Progenitor cell of endocrine pancreas (in vitro differentiated cells): ENCODE measurements at regions not wholly inside any gene's neighbourhood (a gene's known extent, or its start where the extent isn't known, plus 50 kb on each side); places are given as distances from the start of the nearest gene placed in this dataset.

Source experiments
- DNase-seq: peaks from one replicate; pipeline ENCODE4 v3.0.0; 2021; ENCODE audit warnings: low spot score; ENCODE audit not compliant: unreplicated experiment
- H3K27ac Mint-ChIP-seq: 2 replicates; pipeline ENCODE4 v1.8.0; 2021; ENCODE audit warnings: mild to moderate bottlenecking, moderate library complexity, mixed read lengths
- H3K27me3 Mint-ChIP-seq: 2 replicates; pipeline ENCODE4 v1.8.0; 2021; ENCODE audit warnings: mixed read lengths
- H3K36me3 Mint-ChIP-seq: 2 replicates; pipeline ENCODE4 v1.8.0; 2022; ENCODE audit warnings: mixed read lengths; ENCODE audit not compliant: insufficient read depth
- H3K4me1 Mint-ChIP-seq: 2 replicates; pipeline ENCODE4 v1.8.0; 2021; ENCODE audit warnings: low read depth, mixed read lengths
- H3K4me3 Mint-ChIP-seq: 2 replicates; pipeline ENCODE4 v1.8.0; 2021; ENCODE audit warnings: low read depth, mild to moderate bottlenecking, moderate library complexity, mixed read lengths
- H3K9me3 Mint-ChIP-seq: 2 replicates; pipeline ENCODE4 v1.8.0; 2021; ENCODE audit warnings: low read depth, mixed read lengths
- CTCF ChIP-seq: fragments of 200-600 bp; sonication (generic); IDR thresholded peaks from one replicate; pipeline ENCODE4 v1.5.0; 2021; ENCODE audit warnings: antibody characterized with exemption, mild to moderate bottlenecking; ENCODE audit not compliant: unreplicated experiment

- DNase-seq: no peak
- H3K4me1 Mint-ChIP-seq: peaks cover 4% of the 10 kb centered on the region
- H3K27ac Mint-ChIP-seq: no peak overlapping the region
- no peak for TF ChIP-seq CTCF
- H3K4me3 Mint-ChIP-seq: no peak overlapping the region
- H3K9me3 Mint-ChIP-seq: peaks cover 11% of the 10 kb centered on the region
- H3K27me3 Mint-ChIP-seq: no peaks in the 10 kb centered on the region
- no peaks in the 10 kb centered on the region for H3K36me3 Mint-ChIP-seq
These were observed 241.5 kb downstream of the SATB2 start for GRCh38 chr2:199216253-199216652.

GRCh38 chr2:199207011-199207410 is 250.7 kb downstream of the SATB2 start:
- no peaks in the 10 kb centered on the region for H3K4me1 Mint-ChIP-seq
- peaks cover 2% of the 10 kb centered on the region for H3K9me3 Mint-ChIP-seq
- no peaks in the 10 kb centered on the region for H3K36me3 Mint-ChIP-seq
- no peak for TF ChIP-seq CTCF
- H3K4me3 Mint-ChIP-seq: no peak overlapping the region
- H3K27ac Mint-ChIP-seq: no peak overlapping the region
- no peaks in the 10 kb centered on the region for H3K27me3 Mint-ChIP-seq
- DNase-seq: no peak

- H3K4me3 Mint-ChIP-seq: no peak overlapping the region
- H3K36me3 Mint-ChIP-seq: no peaks in the 10 kb centered on the region
- no peak for TF ChIP-seq CTCF
- no peaks in the 10 kb centered on the region for H3K4me1 Mint-ChIP-seq
- H3K27me3 Mint-ChIP-seq: no peaks in the 10 kb centered on the region
- no peak overlapping the region for H3K27ac Mint-ChIP-seq
- no peak for DNase-seq
- no peaks in the 10 kb centered on the region for H3K9me3 Mint-ChIP-seq
These were observed 251.2 kb downstream of the SATB2 start for GRCh38 chr2:199206536-199206935.

- Mint-ChIP-seq H3K27me3 (no peaks in the 10 kb centered on the region), H3K9me3 (no peaks in the 10 kb centered on the region), H3K36me3 (no peaks in the 10 kb centered on the region), H3K27ac (no peak overlapping the region), H3K4me1 (no peaks in the 10 kb centered on the region), H3K4me3 (no peak overlapping the region)
- no peak for DNase-seq
- no peak for TF ChIP-seq CTCF
These were observed 254.8 kb downstream of the SATB2 start for GRCh38 chr2:199202964-199203363.

- H3K4me1 Mint-ChIP-seq: no peaks in the 10 kb centered on the region
- no peak for TF ChIP-seq CTCF
- no peak for DNase-seq
- no peak overlapping the region for H3K27ac Mint-ChIP-seq
- H3K4me3 Mint-ChIP-seq: no peak overlapping the region
- no peaks in the 10 kb centered on the region for H3K36me3 Mint-ChIP-seq
- no peaks in the 10 kb centered on the region for H3K27me3 Mint-ChIP-seq
- H3K9me3 Mint-ChIP-seq: no peaks in the 10 kb centered on the region
These were observed 256.2 kb downstream of the SATB2 start for GRCh38 chr2:199201539-199201938.

GRCh38 chr2:199199797-199200196 is 257.9 kb downstream of the SATB2 start:
- Mint-ChIP-seq H3K27me3 (no peaks in the 10 kb centered on the region), H3K4me1 (no peaks in the 10 kb centered on the region), H3K27ac (no peak overlapping the region), H3K9me3 (no peaks in the 10 kb centered on the region), H3K4me3 (no peak overlapping the region), H3K36me3 (no peaks in the 10 kb centered on the region)
- no peak for TF ChIP-seq CTCF
- no peak for DNase-seq
